ENCODE measurements at regions not wholly inside any gene's neighbourhood (a gene's known extent, or its start where the extent isn't known, plus 50 kb on each side); places are given as distances from the start of the nearest gene placed in this dataset.

GRCh38 chr2:153311432-153311831 is 167.1 kb downstream of the RPRM start:
- no peaks in the 10 kb centered on the region for H3K27me3 ChIP-seq
- WGBS = 31% methylated on average over 8 of the region's 8 CpGs
- DNase-seq (ENCODE audit: low spot score in 2 of 2) = no peak
- TF ChIP-seq POLR2A (IDR thresholded peaks at IDR 0.05) = no peak
- no peak for TF ChIP-seq POLR2AphosphoS5 (IDR thresholded peaks at IDR 0.05)
- TF ChIP-seq CTCF (IDR thresholded peaks at IDR 0.05) = no peak
- no peak for TF ChIP-seq EP300 (IDR thresholded peaks at IDR 0.05)
- no peaks in the 10 kb centered on the region for H3K9me3 ChIP-seq
- H3K27ac ChIP-seq = no peak overlapping the region
- H3K4me3 ChIP-seq = no peak overlapping the region
- no peaks in the 10 kb centered on the region for H3K36me3 ChIP-seq
- H3K4me1 ChIP-seq = no peaks in the 10 kb centered on the region

GRCh38 chr2:153308466-153308865 is 170.1 kb downstream of the RPRM start:
- no peak for TF ChIP-seq EP300 (IDR thresholded peaks at IDR 0.05)
- no peak for TF ChIP-seq CTCF (IDR thresholded peaks at IDR 0.05)
- 68% methylated on average over 2 of the region's 2 CpGs for WGBS
- H3K27me3 ChIP-seq = no peaks in the 10 kb centered on the region
- no peak overlapping the region for H3K27ac ChIP-seq
- H3K9me3 ChIP-seq = no peaks in the 10 kb centered on the region
- no peaks in the 10 kb centered on the region for H3K36me3 ChIP-seq
- no peak overlapping the region for H3K4me3 ChIP-seq
- DNase-seq (ENCODE audit: low spot score in 2 of 2) = no peak
- no peaks in the 10 kb centered on the region for H3K4me1 ChIP-seq

- Histone ChIP-seq H3K27ac (no peak overlapping the region), H3K36me3 (no peaks in the 10 kb centered on the region), H3K4me3 (no peak overlapping the region), H3K4me1 (no peaks in the 10 kb centered on the region), H3K27me3 (no peaks in the 10 kb centered on the region), H3K9me3 (no peaks in the 10 kb centered on the region)
- 92% methylated on average over 3 of the region's 3 CpGs for WGBS
- DNase-seq (ENCODE audit: low spot score in 2 of 2) = no peak
- TF ChIP-seq POLR2AphosphoS5 (IDR thresholded peaks at IDR 0.05) (no peak), CTCF (IDR thresholded peaks at IDR 0.05) (no peak), POLR2A (IDR thresholded peaks at IDR 0.05) (no peak), EP300 (IDR thresholded peaks at IDR 0.05) (no peak)
Observed at GRCh38 chr2:153307223-153307622, 171.3 kb downstream of the RPRM start.

- H3K9me3 ChIP-seq = no peaks in the 10 kb centered on the region
- H3K4me3 ChIP-seq = no peak overlapping the region
- TF ChIP-seq CTCF (IDR thresholded peaks at IDR 0.05) = no peak
- TF ChIP-seq POLR2A (IDR thresholded peaks at IDR 0.05) = no peak
- TF ChIP-seq POLR2AphosphoS5 (IDR thresholded peaks at IDR 0.05) = no peak
- no peak for TF ChIP-seq EP300 (IDR thresholded peaks at IDR 0.05)
- no peak for DNase-seq (ENCODE audit: low spot score in 2 of 2)
- no peaks in the 10 kb centered on the region for H3K27me3 ChIP-seq
- H3K36me3 ChIP-seq = no peaks in the 10 kb centered on the region
- H3K27ac ChIP-seq = no peak overlapping the region
- WGBS = 85% methylated on average over 4 of the region's 4 CpGs
- no peaks in the 10 kb centered on the region for H3K4me1 ChIP-seq
Observed at GRCh38 chr2:153299809-153300208, 178.8 kb downstream of the RPRM start.

GRCh38 chr2:153299217-153299616 is 179.3 kb downstream of the RPRM start:
- TF ChIP-seq POLR2AphosphoS5 (IDR thresholded peaks at IDR 0.05) (no peak), POLR2A (IDR thresholded peaks at IDR 0.05) (no peak), CTCF (IDR thresholded peaks at IDR 0.05) (no peak), EP300 (IDR thresholded peaks at IDR 0.05) (no peak)
- Histone ChIP-seq H3K9me3 (no peaks in the 10 kb centered on the region), H3K4me1 (no peaks in the 10 kb centered on the region), H3K27me3 (no peaks in the 10 kb centered on the region), H3K4me3 (no peak overlapping the region), H3K27ac (no peak overlapping the region), H3K36me3 (no peaks in the 10 kb centered on the region)
- 82% methylated on average over 3 of the region's 3 CpGs for WGBS
- no peak for DNase-seq (ENCODE audit: low spot score in 2 of 2)
